Vagina (tissue), 2 donors: ENCODE measurements at regions not wholly inside any gene's neighbourhood (a gene's known extent, or its start where the extent isn't known, plus 50 kb on each side); places are given as distances from the start of the nearest gene placed in this dataset.

Experiments
- DNase-seq, 2 donors: peaks; one replicate each; pipeline ENCODE4 v3.0.0-alpha.2; 2017; ENCODE audit errors: extremely low spot score in 2 of 2
- H3K27ac ChIP-seq: fragments of 200-600 bp; sonication (generic); one replicate; pipeline ENCODE4 v1.5.1; 2019
- H3K27me3 ChIP-seq: fragments of 200-600 bp; sonication (generic); one replicate; pipeline ENCODE4 v1.5.1; 2019
- H3K36me3 ChIP-seq, 2 donors: fragments of 200-600 bp; sonication (generic); one replicate each; pipeline ENCODE4 v1.5.1; 2017 to 2019
- H3K4me1 ChIP-seq: fragments of 200-600 bp; sonication (generic); one replicate; pipeline ENCODE4 v1.5.1; 2019
- H3K4me3 ChIP-seq, 2 donors: fragments of 200-600 bp; sonication (generic); 1 replicate in 1 of 2; 2 replicates in 1 of 2; pipeline ENCODE4 v1.5.1; 2016 to 2019
- H3K9me3 ChIP-seq: fragments of 200-600 bp; sonication (generic); one replicate; pipeline ENCODE4 v1.5.1; 2019
- CTCF ChIP-seq, 3 experiments: fragments of 450-650 bp in 2 of 3; fragments of 200-600 bp in 1 of 3; sonication (generic) in 1 of 3; IDR thresholded peaks; one replicate each; pipeline ENCODE4 v1.5.1; 2017 to 2019; ENCODE audit warnings: antibody characterized with exemption in 3 of 3, mild to moderate bottlenecking in 2 of 3, moderate library complexity in 2 of 3
- POLR2A ChIP-seq, 2 donors: fragments of 450-650 bp; IDR thresholded peaks; one replicate each; pipeline ENCODE4 v1.6.1; 2017; ENCODE audit warnings: antibody characterized with exemption in 2 of 2, mild to moderate bottlenecking in 2 of 2, moderate library complexity in 2 of 2
- POLR2AphosphoS5 ChIP-seq, 2 donors: sonication (generic); formaldehyde crosslinking; IDR thresholded peaks; one replicate each; pipeline ENCODE4 v1.9.0; 2017; ENCODE audit warnings: antibody characterized with exemption in 2 of 2, mild to moderate bottlenecking in 2 of 2, low read depth in 1 of 2; ENCODE audit not compliant: insufficient read depth in 1 of 2
- intact Hi-C: fragments of 100-400 bp; cut with DNase I; formaldehyde crosslinking; loops from one replicate; pipeline ENCODE4 v1.15.1; 2023

- Histone ChIP-seq H3K27ac (no peak overlapping the region), H3K9me3 (no peaks in the 10 kb centered on the region), H3K27me3 (no peaks in the 10 kb centered on the region), H3K36me3 (no peaks in the 10 kb centered on the region), H3K4me3 (no peak overlapping the region), H3K4me1 (no peaks in the 10 kb centered on the region)
- intact Hi-C loops, result no loop called here
- no peak for TF ChIP-seq CTCF (IDR thresholded peaks at IDR 0.05)
- TF ChIP-seq POLR2AphosphoS5 (IDR thresholded peaks at IDR 0.05; ENCODE audit: insufficient read depth in 1 of 2, low read depth in 1 of 2), result no peak
- TF ChIP-seq POLR2A (IDR thresholded peaks at IDR 0.05), result no peak
- no peak for DNase-seq
Observed at GRCh38 chr5:74418709-74419108, 221.8 kb downstream of the ENC1 start.

GRCh38 chr5:74418261-74418660 is 222.3 kb downstream of the ENC1 start:
- intact Hi-C loops, result no loop called here
- no peaks in the 10 kb centered on the region for H3K27me3 ChIP-seq
- no peak overlapping the region for H3K4me3 ChIP-seq
- DNase-seq, result no peak
- H3K27ac ChIP-seq, result no peak overlapping the region
- TF ChIP-seq POLR2A (IDR thresholded peaks at IDR 0.05), result no peak
- no peak for TF ChIP-seq CTCF (IDR thresholded peaks at IDR 0.05)
- TF ChIP-seq POLR2AphosphoS5 (IDR thresholded peaks at IDR 0.05; ENCODE audit: insufficient read depth in 1 of 2, low read depth in 1 of 2), result no peak
- no peaks in the 10 kb centered on the region for H3K9me3 ChIP-seq
- no peaks in the 10 kb centered on the region for H3K36me3 ChIP-seq
- H3K4me1 ChIP-seq, result no peaks in the 10 kb centered on the region

GRCh38 chr5:74415695-74416102 is 224.8 kb downstream of the ENC1 start:
- H3K27ac ChIP-seq, result no peak overlapping the region
- intact Hi-C loops, result no loop called here
- H3K27me3 ChIP-seq, result no peaks in the 10 kb centered on the region
- H3K9me3 ChIP-seq, result no peaks in the 10 kb centered on the region
- no peak for DNase-seq
- H3K36me3 ChIP-seq, result no peaks in the 10 kb centered on the region
- no peaks in the 10 kb centered on the region for H3K4me1 ChIP-seq
- H3K4me3 ChIP-seq, result no peak overlapping the region
- TF ChIP-seq CTCF (IDR thresholded peaks at IDR 0.05) (no peak), POLR2A (IDR thresholded peaks at IDR 0.05) (no peak), POLR2AphosphoS5 (IDR thresholded peaks at IDR 0.05; ENCODE audit: insufficient read depth in 1 of 2, low read depth in 1 of 2) (no peak)

- intact Hi-C loops, result no loop called here
- DNase-seq, result no peak
- Histone ChIP-seq H3K4me1 (no peaks in the 10 kb centered on the region), H3K27ac (no peak overlapping the region), H3K36me3 (no peaks in the 10 kb centered on the region), H3K4me3 (no peak overlapping the region), H3K27me3 (no peaks in the 10 kb centered on the region), H3K9me3 (no peaks in the 10 kb centered on the region)
- no peak for TF ChIP-seq POLR2A (IDR thresholded peaks at IDR 0.05)
- no peak for TF ChIP-seq POLR2AphosphoS5 (IDR thresholded peaks at IDR 0.05; ENCODE audit: insufficient read depth in 1 of 2, low read depth in 1 of 2)
- TF ChIP-seq CTCF (IDR thresholded peaks at IDR 0.05), result no peak
Observed at GRCh38 chr5:74414228-74414627, 226.3 kb downstream of the ENC1 start.

GRCh38 chr5:74413403-74414048 is 227.0 kb downstream of the ENC1 start:
- no peak for DNase-seq

More at GRCh38 chr5:74413403-74414048, 227.0 kb downstream of the ENC1 start:
- Histone ChIP-seq H3K4me3 (no peak overlapping the region), H3K4me1 (no peaks in the 10 kb centered on the region), H3K9me3 (no peaks in the 10 kb centered on the region), H3K27me3 (no peaks in the 10 kb centered on the region), H3K36me3 (no peaks in the 10 kb centered on the region), H3K27ac (no peak overlapping the region)
- intact Hi-C loops, result no loop called here
- no peak for TF ChIP-seq CTCF (IDR thresholded peaks at IDR 0.05)
- TF ChIP-seq POLR2AphosphoS5 (IDR thresholded peaks at IDR 0.05; ENCODE audit: insufficient read depth in 1 of 2, low read depth in 1 of 2), result no peak
- no peak for TF ChIP-seq POLR2A (IDR thresholded peaks at IDR 0.05)
